DND-41 (cell line): ENCODE measurements at regions not wholly inside any gene's neighbourhood (a gene's known extent, or its start where the extent isn't known, plus 50 kb on each side); places are given as distances from the start of the nearest gene placed in this dataset.

Source experiments
- CTCF ChIP-seq: IDR thresholded peaks from 2 replicates; pipeline ENCODE4 v1.5.1; 2012; ENCODE audit warnings: borderline replicate concordance, low read length, moderate library complexity, mild to moderate bottlenecking; ENCODE audit not compliant: poor library complexity, severe bottlenecking; ENCODE audit errors: extremely low read depth
- EZH2 ChIP-seq: IDR thresholded peaks from 3 replicates; pipeline ENCODE4 v1.6.1; 2012; ENCODE audit warnings: borderline replicate concordance, low read depth, mild to moderate bottlenecking, moderate library complexity, low read length, inconsistent platforms; ENCODE audit not compliant: severe bottlenecking

GRCh38 chr5:112586596-112587062 lies 151.1 kb upstream of the APC start:
- TF ChIP-seq CTCF (no peak), EZH2 (no peak)
